H1 (cell line): ENCODE measurements at regions not wholly inside any gene's neighbourhood (a gene's known extent, or its start where the extent isn't known, plus 50 kb on each side); places are given as distances from the start of the nearest gene placed in this dataset.

Experiments used
- CTCF ChIA-PET: fragments of 300-600 bp; sonication (Branson Sonifier 250); formaldehyde crosslinking; loops from one replicate; lab custom pipeline; 2021; ENCODE audit not compliant: partially characterized antibody; lab: Charles Lee
- POLR2A ChIA-PET: fragments of 300-600 bp; sonication (Branson Sonifier 250); formaldehyde crosslinking; loops from one replicate; lab custom pipeline; 2021; ENCODE audit warnings: inconsistent platforms; ENCODE audit not compliant: partially characterized antibody; lab: Charles Lee
- DNase-seq, 2 experiments: peaks; one replicate each; pipeline versions ENCODE4 v3.0.0 to v3.0.0-alpha.2; 2010 to 2022; ENCODE audit warnings: low spot score in 2 of 2, low read depth in 1 of 2, mixed read lengths in 1 of 2
- FAIRE-seq: peaks from 2 replicates; lab custom pipeline; 2011; peaks lifted over from hg19 to GRCh38; lab: Jason Lieb, UNC
- H2AFZ ChIP-seq: 2 replicates; pipeline ENCODE4 v1.8.1; 2012; ENCODE audit warnings: low read length, inconsistent platforms
- H2AK5ac ChIP-seq: 2 replicates; pipeline ENCODE4 v1.6.1; 2013; ENCODE audit warnings: low read depth, low read length
- H2BK120ac ChIP-seq: replicated peaks from 2 replicates; pipeline ENCODE3; 2013; ENCODE audit warnings: low read depth, low read length, inconsistent platforms
- H2BK12ac ChIP-seq: 2 replicates; pipeline ENCODE4 v1.6.1; 2013; ENCODE audit warnings: low read depth, low read length
- H2BK15ac ChIP-seq: 2 replicates; pipeline ENCODE4 v1.6.1; 2013; ENCODE audit warnings: low read length
- H2BK20ac ChIP-seq: 2 replicates; pipeline ENCODE4 v1.6.1; 2013; ENCODE audit warnings: low read length
- H2BK5ac ChIP-seq: 2 replicates; pipeline ENCODE4 v1.6.1; 2013; ENCODE audit warnings: low read depth, low read length
- H3K14ac ChIP-seq: 2 replicates; pipeline ENCODE4 v1.6.1; 2013; ENCODE audit warnings: inconsistent platforms; ENCODE audit not compliant: insufficient read length
- H3K18ac ChIP-seq: 2 replicates; pipeline ENCODE4 v1.6.1; 2013; ENCODE audit warnings: low read length; ENCODE audit errors: extremely low read depth
- H3K23ac ChIP-seq: 2 replicates; pipeline ENCODE4 v1.6.1; 2013; ENCODE audit warnings: inconsistent platforms; ENCODE audit not compliant: insufficient read length
- H3K23me2 ChIP-seq: 2 replicates; pipeline ENCODE4 v1.6.1; 2013; ENCODE audit warnings: low read depth, low read length
- H3K27ac ChIP-seq: 2 replicates; pipeline ENCODE4 v1.6.1; 2011; ENCODE audit warnings: low read depth, low read length, inconsistent platforms
- H3K27me3 ChIP-seq, 4 experiments: replicated peaks in 1 of 4; 1 replicate in 1 of 4; 2 replicates in 3 of 4; pipeline versions ENCODE4 v1.6.1 to v1.8.1; 2011 to 2013; ENCODE audit warnings: low read length in 3 of 4, mild to moderate bottlenecking in 3 of 4, inconsistent platforms in 2 of 4, mixed read lengths in 2 of 4, moderate library complexity in 1 of 4; ENCODE audit not compliant: control insufficient read depth in 3 of 4, insufficient read depth in 3 of 4; ENCODE audit errors: extremely low read depth in 1 of 4
- H3K36me3 ChIP-seq, 4 experiments: 2 replicates each; pipeline versions ENCODE4 v1.6.1 to v1.8.1; 2011 to 2013; ENCODE audit warnings: mild to moderate bottlenecking in 4 of 4, low read length in 3 of 4, moderate library complexity in 2 of 4, control low read depth in 1 of 4, inconsistent platforms in 1 of 4; ENCODE audit not compliant: insufficient read depth in 4 of 4, control insufficient read depth in 2 of 4
- H3K4ac ChIP-seq: replicated peaks from 2 replicates; pipeline ENCODE3; 2013; ENCODE audit warnings: low read length, low read depth, mixed read lengths, inconsistent platforms; ENCODE audit not compliant: insufficient read length
- H3K4me1 ChIP-seq, 4 experiments: replicated peaks in 1 of 4; 1 replicate in 1 of 4; 2 replicates in 3 of 4; pipeline versions ENCODE4 v1.6.1 to v1.8.1; 2011 to 2013; ENCODE audit warnings: low read length in 3 of 4, inconsistent platforms in 2 of 4, mixed read lengths in 1 of 4; ENCODE audit not compliant: insufficient read depth in 4 of 4, control insufficient read depth in 3 of 4
- H3K4me2 ChIP-seq, 2 experiments: 2 replicates each; pipeline versions ENCODE4 v1.6.1 to v1.8.1; 2011 to 2013; ENCODE audit warnings: low read depth in 2 of 2, low read length in 2 of 2, control low read depth in 1 of 2, inconsistent platforms in 1 of 2, mild to moderate bottlenecking in 1 of 2; ENCODE audit not compliant: insufficient read depth in 1 of 2
- H3K4me3 ChIP-seq, 4 experiments: fragments of 200-600, 300-600 bp in 1 of 4; sonication (generic), shearing (Covaris generic), sonication (Bioruptor Twin) in 1 of 4; 2 replicates each; pipeline versions ENCODE4 v1.5.1 to v1.8.1; 2011 to 2016; ENCODE audit warnings: low read length in 4 of 4, low read depth in 3 of 4, control low read depth in 2 of 4, inconsistent platforms in 2 of 4, mild to moderate bottlenecking in 2 of 4, mixed read lengths in 1 of 4, moderate library complexity in 1 of 4; ENCODE audit not compliant: insufficient read depth in 2 of 4; ENCODE audit errors: extremely low read depth in 1 of 4
- H3K56ac ChIP-seq: replicated peaks from 2 replicates; pipeline ENCODE3; 2013; ENCODE audit warnings: low read depth, mild to moderate bottlenecking, mixed read lengths, low read length, inconsistent platforms; ENCODE audit not compliant: insufficient read length
- H3K79me1 ChIP-seq: 2 replicates; pipeline ENCODE4 v1.6.1; 2013; ENCODE audit warnings: low read depth, low read length, control low read depth
- H3K79me2 ChIP-seq, 2 experiments: 2 replicates each; pipeline versions ENCODE4 v1.6.1 to v1.8.1; 2012 to 2013; ENCODE audit warnings: low read length in 2 of 2, mild to moderate bottlenecking in 2 of 2, inconsistent platforms in 1 of 2; ENCODE audit not compliant: insufficient read depth in 2 of 2, control insufficient read depth in 1 of 2
- H3K9ac ChIP-seq, 4 experiments: replicated peaks in 1 of 4; 1 replicate in 1 of 4; 2 replicates in 3 of 4; pipeline versions ENCODE4 v1.6.1 to v1.8.1; 2011 to 2013; ENCODE audit warnings: low read depth in 3 of 4, low read length in 3 of 4, control low read depth in 2 of 4, mild to moderate bottlenecking in 2 of 4, moderate library complexity in 2 of 4, inconsistent platforms in 1 of 4; ENCODE audit errors: extremely low read depth in 1 of 4
- H3K9me3 ChIP-seq, 2 experiments: 2 replicates each; pipeline versions ENCODE4 v1.6.1 to v1.8.1; 2012 to 2013; ENCODE audit warnings: mild to moderate bottlenecking in 2 of 2, moderate library complexity in 2 of 2, control low read depth in 1 of 2, inconsistent platforms in 1 of 2, low read depth in 1 of 2, low read length in 1 of 2, mixed read lengths in 1 of 2; ENCODE audit not compliant: insufficient read depth in 2 of 2
- H4K20me1 ChIP-seq, 2 experiments: replicated peaks in 1 of 2; 2 replicates each; pipeline versions ENCODE3 to v1.8.1; 2011 to 2013; ENCODE audit warnings: inconsistent platforms in 2 of 2, low read length in 2 of 2, mild to moderate bottlenecking in 1 of 2; ENCODE audit not compliant: insufficient read depth in 2 of 2, control insufficient read depth in 1 of 2
- H4K5ac ChIP-seq: 2 replicates; pipeline ENCODE4 v1.6.1; 2013; ENCODE audit warnings: low read length, low read depth, mixed read lengths, inconsistent platforms; ENCODE audit not compliant: insufficient read length
- H4K8ac ChIP-seq: 2 replicates; pipeline ENCODE4 v1.8.0; 2013; ENCODE audit warnings: mild to moderate bottlenecking, moderate library complexity, low read length, inconsistent platforms; ENCODE audit not compliant: insufficient read depth; ENCODE audit errors: extremely low read depth
- H4K91ac ChIP-seq: replicated peaks from 2 replicates; pipeline ENCODE3; 2013; ENCODE audit warnings: low read length, mixed read lengths, inconsistent platforms; ENCODE audit not compliant: insufficient read length
- CBX8 ChIP-seq: fragments of 300-800, 300-1000 bp; sonication (generic); IDR thresholded peaks from 2 replicates; pipeline ENCODE4 v1.7.1; 2016; ENCODE audit warnings: low read depth, low read length, borderline replicate concordance
- RBBP5 ChIP-seq: IDR thresholded peaks from 2 replicates; pipeline ENCODE4 v1.7.1; 2012; ENCODE audit warnings: low read depth, mild to moderate bottlenecking, inconsistent platforms, low read length, moderate library complexity, borderline replicate concordance
- SIX5 ChIP-seq: IDR thresholded peaks from 2 replicates; pipeline ENCODE4 v1.6.1; 2011; ENCODE audit warnings: mild to moderate bottlenecking, low read depth, low read length

GRCh38 chr21:14850394-14850793, 214.4 kb downstream of the NRIP1 start:
- H3K9ac ChIP-seq, result no peak overlapping the region
- no peak overlapping the region for H3K4me2 ChIP-seq
- H4K8ac ChIP-seq, result no peak overlapping the region
- H3K4me3 ChIP-seq, result no peak overlapping the region
- peaks cover 0 to 4% (median 2%) of the 10 kb centered on the region in 4 experiments; a peak in 1 of 8 replicates for H3K36me3 ChIP-seq
- H3K14ac ChIP-seq, result no peak overlapping the region
- H3K79me2 ChIP-seq, result no peaks in the 10 kb centered on the region
- ChIA-PET POLR2A (no interaction called here), CTCF (interaction anchor here (1.0 to 1.1 kb wide), 2 partner anchors 12 to 703 kb away, joined by 3 read pairs; no protein-coding TSS in a partner anchor)
- no peak overlapping the region for H2BK12ac ChIP-seq
- TF ChIP-seq RBBP5, result no peak
- TF ChIP-seq SIX5, result no peak
- TF ChIP-seq CBX8, result no peak
- no peak overlapping the region for H2BK15ac ChIP-seq
- no peak overlapping the region for H3K4ac ChIP-seq
- DNase-seq (no peak), FAIRE-seq (no peak)
- no peak overlapping the region for H2BK120ac ChIP-seq
- H3K4me1 ChIP-seq, result peaks cover 0 to 2% (median 0%) of the 10 kb centered on the region in 4 experiments; a peak in 1 of 7 replicates
- no peak overlapping the region for H4K91ac ChIP-seq
- no peak overlapping the region for H2AFZ ChIP-seq
- H2BK20ac ChIP-seq, result no peak overlapping the region
- H4K5ac ChIP-seq, result no peak overlapping the region
- no peaks in the 10 kb centered on the region for H4K20me1 ChIP-seq
- H3K18ac ChIP-seq, result no peak overlapping the region
- H3K56ac ChIP-seq, result no peak overlapping the region
- no peak overlapping the region for H2BK5ac ChIP-seq
- no peaks in the 10 kb centered on the region for H3K23me2 ChIP-seq
- H3K9me3 ChIP-seq, result peaks cover 13 to 18% of the 10 kb centered on the region in 2 experiments
- no peak overlapping the region for H3K27ac ChIP-seq
- H2AK5ac ChIP-seq, result no peak overlapping the region
- no peak overlapping the region for H3K23ac ChIP-seq
- H3K79me1 ChIP-seq, result no peaks in the 10 kb centered on the region
- H3K27me3 ChIP-seq, result no peaks in the 10 kb centered on the region
